Left ventricle myocardium inferior (tissue), 1 donor: ENCODE measurements at regions not wholly inside any gene's neighbourhood (a gene's known extent, or its start where the extent isn't known, plus 50 kb on each side); places are given as distances from the start of the nearest gene placed in this dataset.

Experiments used
- DNase-seq: peaks from one replicate; pipeline ENCODE4 v3.0.0-alpha.2; 2020
- H3K27ac ChIP-seq: fragments of 200-600 bp; replicated peaks from 2 replicates; pipeline ENCODE4 v1.8.0; 2021
- H3K27me3 ChIP-seq: fragments of 200-600 bp; 2 replicates; pipeline ENCODE4 v1.8.0; 2021; ENCODE audit warnings: low read depth
- H3K36me3 ChIP-seq: fragments of 200-600 bp; 2 replicates; pipeline ENCODE4 v1.8.0; 2021
- H3K4me1 ChIP-seq: fragments of 200-600 bp; 2 replicates; pipeline ENCODE4 v1.8.0; 2021
- H3K4me3 ChIP-seq: fragments of 200-600 bp; 2 replicates; pipeline ENCODE4 v1.8.0; 2021; ENCODE audit warnings: mild to moderate bottlenecking, moderate library complexity
- H3K9me3 ChIP-seq: fragments of 200-600 bp; replicated peaks from 2 replicates; pipeline ENCODE4 v1.8.0; 2021
- CTCF ChIP-seq: fragments of 200-600 bp; IDR thresholded peaks from 2 replicates; pipeline ENCODE4 v1.8.0; 2021; ENCODE audit warnings: antibody characterized with exemption, mild to moderate bottlenecking, borderline replicate concordance
- intact Hi-C: fragments of 100-400 bp; cut with micrococcal nuclease; formaldehyde crosslinking; loops from one replicate; pipeline ENCODE4 v1.11.0; 2022
- donor health status: DM: no; HTN: yes; CAD: no; lungs with severe emphysema.

- Histone ChIP-seq H3K36me3 (no peaks in the 10 kb centered on the region), H3K9me3 (no peaks in the 10 kb centered on the region), H3K27ac (no peak overlapping the region), H3K27me3 (no peaks in the 10 kb centered on the region), H3K4me3 (no peak overlapping the region), H3K4me1 (peaks cover 10% of the 10 kb centered on the region)
- no peak for TF ChIP-seq CTCF
- intact Hi-C loops: no loop called here
- DNase-seq: no peak
These were observed 79.5 kb upstream of the SCOC start for GRCh38 chr4:140293979-140294378.

- H3K4me3 ChIP-seq: no peak overlapping the region
- no peak for DNase-seq
- H3K27ac ChIP-seq: no peak overlapping the region
- H3K9me3 ChIP-seq: no peaks in the 10 kb centered on the region
- peaks cover 4% of the 10 kb centered on the region for H3K4me1 ChIP-seq
- TF ChIP-seq CTCF: no peak
- H3K27me3 ChIP-seq: no peaks in the 10 kb centered on the region
- no peaks in the 10 kb centered on the region for H3K36me3 ChIP-seq
- intact Hi-C loops: no loop called here
These were observed 82.2 kb upstream of the SCOC start for GRCh38 chr4:140291259-140291658.

GRCh38 chr4:140289486-140289885 lies 84.0 kb upstream of the SCOC start:
- no peak for TF ChIP-seq CTCF
- Histone ChIP-seq H3K36me3 (no peaks in the 10 kb centered on the region), H3K9me3 (no peaks in the 10 kb centered on the region), H3K4me1 (no peaks in the 10 kb centered on the region), H3K4me3 (no peak overlapping the region), H3K27me3 (no peaks in the 10 kb centered on the region), H3K27ac (no peak overlapping the region)
- no peak for DNase-seq
- intact Hi-C loops: no loop called here

GRCh38 chr4:140286456-140286855 lies 87.0 kb upstream of the SCOC start:
- intact Hi-C loops: no loop called here
- Histone ChIP-seq H3K9me3 (no peaks in the 10 kb centered on the region), H3K27me3 (peaks cover 4% of the 10 kb centered on the region), H3K27ac (no peak overlapping the region), H3K4me3 (no peak overlapping the region), H3K4me1 (no peaks in the 10 kb centered on the region), H3K36me3 (no peaks in the 10 kb centered on the region)
- no peak for TF ChIP-seq CTCF
- DNase-seq: no peak

GRCh38 chr4:140284456-140284855 lies 89.0 kb upstream of the SCOC start:
- H3K4me1 ChIP-seq: no peaks in the 10 kb centered on the region
- H3K36me3 ChIP-seq: no peaks in the 10 kb centered on the region
- H3K4me3 ChIP-seq: no peak overlapping the region
- no peak overlapping the region for H3K27ac ChIP-seq
- intact Hi-C loops: no loop called here
- DNase-seq: no peak
- peaks cover 4% of the 10 kb centered on the region for H3K27me3 ChIP-seq
- no peaks in the 10 kb centered on the region for H3K9me3 ChIP-seq
- TF ChIP-seq CTCF: no peak
